Stomach (tissue), 8 donors: ENCODE measurements at regions not wholly inside any gene's neighbourhood (a gene's known extent, or its start where the extent isn't known, plus 50 kb on each side); places are given as distances from the start of the nearest gene placed in this dataset.

Source experiments
- DNase-seq, 2 donors: peaks; one replicate each; pipeline versions ENCODE4 v3.0.0 to v3.0.0-alpha.2; 2013 to 2019
- H3K27ac ChIP-seq, 5 donors: fragments of 200-600 bp in 4 of 5; sonication (generic) in 4 of 5; one replicate each; pipeline ENCODE4 v1.5.1; 2013 to 2019; ENCODE audit warnings: mild to moderate bottlenecking in 1 of 5, moderate library complexity in 1 of 5
- H3K27me3 ChIP-seq, 3 donors: fragments of 200-600 bp; sonication (generic); one replicate each; pipeline ENCODE4 v1.5.1; 2017 to 2019; ENCODE audit warnings: mixed run types in 1 of 3
- H3K36me3 ChIP-seq, 4 donors: fragments of 200-600 bp; sonication (generic); 1 replicate in 3 of 4; 2 replicates in 1 of 4; pipeline ENCODE4 v1.5.1; 2016 to 2019
- H3K4me1 ChIP-seq, 4 donors: fragments of 200-600 bp; sonication (generic); one replicate each; pipeline ENCODE4 v1.5.1; 2016 to 2019
- H3K4me3 ChIP-seq, 4 donors: fragments of 200-600 bp; sonication (generic) in 3 of 4; one replicate each; pipeline ENCODE4 v1.5.1; 2016 to 2019; ENCODE audit warnings: mild to moderate bottlenecking in 1 of 4
- H3K9me3 ChIP-seq, 4 donors: fragments of 200-600 bp; sonication (generic); one replicate each; pipeline ENCODE4 v1.5.1; 2016 to 2019
- EP300 ChIP-seq: sonication (generic); formaldehyde crosslinking; IDR thresholded peaks from one replicate; pipeline ENCODE4 v1.6.1; 2017; ENCODE audit warnings: antibody characterized with exemption
- POLR2A ChIP-seq, 4 donors: fragments of 450-650 bp; IDR thresholded peaks; one replicate each; pipeline ENCODE4 v1.6.1; 2016; ENCODE audit warnings: antibody characterized with exemption in 4 of 4, control low read depth in 2 of 4, mild to moderate bottlenecking in 1 of 4, moderate library complexity in 1 of 4
- POLR2AphosphoS5 ChIP-seq, 3 donors: sonication (generic); formaldehyde crosslinking; IDR thresholded peaks; one replicate each; pipeline ENCODE4 v1.6.1; 2016; ENCODE audit warnings: antibody characterized with exemption in 3 of 3
- WGBS, 5 donors: extraction: QIAGEN DNeasy Blood & Tissue Kit in 3 of 5; methylation state at CpG; one replicate each; pipeline versions ENCODE4 v1.1.5 to v1.1.7; 2013 to 2018; 5-methylcytosine and 5-hydroxymethylcytosine counted together
- intact Hi-C: fragments of 100-400 bp; cut with DNase I; formaldehyde crosslinking; loops from one replicate; pipeline ENCODE4 v1.15.1; 2023; ENCODE audit warnings: low total_unique reads
- TF ChIP-seq, protein P1 (sequence below), 7 experiments: fragments of 450-650 bp in 4 of 7; fragments of 200-600 bp in 3 of 7; sonication (generic) in 3 of 7; IDR thresholded peaks; one replicate each; pipeline ENCODE4 v1.5.1; 2016 to 2019; ENCODE audit warnings: antibody characterized with exemption in 7 of 7, control low read depth in 2 of 7, mild to moderate bottlenecking in 1 of 7
- donor health status: healthy with polysubstance abuse.
- donor health status: Bipolar disorder and iron deficiency.
- donor health status: healthy.

DNA sequence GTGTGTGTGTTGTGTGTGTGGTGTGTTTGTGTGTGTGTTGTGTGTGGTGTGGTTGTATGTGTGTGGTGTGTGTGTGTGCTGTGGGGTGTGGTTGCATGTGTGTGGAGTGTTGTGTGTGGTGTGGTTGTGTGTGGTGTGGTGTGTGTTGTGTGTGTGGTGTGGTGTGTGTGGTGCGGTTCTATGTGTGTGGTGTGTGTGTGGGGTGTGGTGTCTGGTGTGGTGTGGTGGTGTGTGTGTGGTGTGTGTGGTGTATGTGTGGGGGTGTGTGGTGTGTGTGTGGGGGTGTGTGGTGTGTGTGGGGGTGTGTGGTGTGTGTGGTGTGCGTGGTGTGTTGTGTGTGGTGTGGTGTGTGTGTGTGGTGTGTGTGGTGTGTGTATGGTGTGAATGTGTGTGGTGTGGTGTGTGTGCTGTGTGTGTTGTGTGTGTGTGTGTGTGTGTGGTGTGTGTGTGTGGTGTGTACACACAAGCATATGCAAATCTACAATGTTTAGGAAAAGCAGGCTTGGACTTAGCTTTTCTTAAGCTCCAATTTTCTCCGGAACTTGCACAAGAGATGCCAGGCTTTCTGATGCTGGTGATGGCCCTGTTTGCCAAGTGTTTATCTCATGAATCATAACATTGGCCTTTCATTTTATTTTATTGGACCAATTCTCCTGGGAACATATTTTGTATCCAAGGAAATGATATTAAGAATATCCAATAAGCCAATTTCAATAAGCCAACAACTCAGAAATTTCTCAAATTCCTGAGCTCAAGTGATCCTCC lies 148.7 kb downstream of the SPATA18 start:
- H3K4me1 ChIP-seq, result no peaks in the 10 kb centered on the region
- no peaks in the 10 kb centered on the region for H3K9me3 ChIP-seq
- no peaks in the 10 kb centered on the region for H3K36me3 ChIP-seq
- WGBS, 5 donors, result 69 to 97% (median 86%) methylated on average over 3 of the region's 3 CpGs
- no peak overlapping the region for H3K27ac ChIP-seq
- H3K27me3 ChIP-seq, result peaks cover 0 to 5% (median 0%) of the 10 kb centered on the region in 3 donors
- TF ChIP-seq POLR2AphosphoS5 (IDR thresholded peaks at IDR 0.05), result no peak
- no peak for TF ChIP-seq EP300
- TF ChIP-seq, protein P1, sequence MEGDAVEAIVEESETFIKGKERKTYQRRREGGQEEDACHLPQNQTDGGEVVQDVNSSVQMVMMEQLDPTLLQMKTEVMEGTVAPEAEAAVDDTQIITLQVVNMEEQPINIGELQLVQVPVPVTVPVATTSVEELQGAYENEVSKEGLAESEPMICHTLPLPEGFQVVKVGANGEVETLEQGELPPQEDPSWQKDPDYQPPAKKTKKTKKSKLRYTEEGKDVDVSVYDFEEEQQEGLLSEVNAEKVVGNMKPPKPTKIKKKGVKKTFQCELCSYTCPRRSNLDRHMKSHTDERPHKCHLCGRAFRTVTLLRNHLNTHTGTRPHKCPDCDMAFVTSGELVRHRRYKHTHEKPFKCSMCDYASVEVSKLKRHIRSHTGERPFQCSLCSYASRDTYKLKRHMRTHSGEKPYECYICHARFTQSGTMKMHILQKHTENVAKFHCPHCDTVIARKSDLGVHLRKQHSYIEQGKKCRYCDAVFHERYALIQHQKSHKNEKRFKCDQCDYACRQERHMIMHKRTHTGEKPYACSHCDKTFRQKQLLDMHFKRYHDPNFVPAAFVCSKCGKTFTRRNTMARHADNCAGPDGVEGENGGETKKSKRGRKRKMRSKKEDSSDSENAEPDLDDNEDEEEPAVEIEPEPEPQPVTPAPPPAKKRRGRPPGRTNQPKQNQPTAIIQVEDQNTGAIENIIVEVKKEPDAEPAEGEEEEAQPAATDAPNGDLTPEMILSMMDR (IDR thresholded peaks at IDR 0.05), result no peak
- no peak for TF ChIP-seq POLR2A (IDR thresholded peaks at IDR 0.05)
- intact Hi-C loops, result no loop called here
- DNase-seq, result no peak
- no peak overlapping the region for H3K4me3 ChIP-seq

DNA sequence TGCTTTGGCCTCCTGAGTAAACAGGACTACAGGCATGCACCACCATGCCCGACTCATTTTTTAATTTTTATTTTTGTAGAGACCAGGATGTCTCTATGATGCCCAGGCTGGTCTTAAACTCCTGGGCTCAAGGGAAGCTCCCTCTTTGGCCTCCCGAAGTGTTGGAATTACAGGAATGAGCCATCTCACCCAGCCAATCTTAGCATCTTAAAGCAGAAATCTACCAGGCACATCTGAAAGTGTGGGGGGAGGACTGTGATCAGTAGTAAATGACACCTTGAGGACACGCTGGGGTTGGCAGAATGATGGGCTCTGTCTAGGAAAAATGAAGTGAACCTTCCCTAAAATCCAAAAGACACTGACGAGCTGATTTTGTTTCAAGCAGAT lies 149.2 kb downstream of the SPATA18 start:
- Histone ChIP-seq H3K9me3 (no peaks in the 10 kb centered on the region), H3K27ac (no peak overlapping the region), H3K27me3 (no peaks in the 10 kb centered on the region), H3K4me1 (no peaks in the 10 kb centered on the region), H3K4me3 (no peak overlapping the region), H3K36me3 (no peaks in the 10 kb centered on the region)
- 80 to 89% (median 86%) methylated on average over 4 of the region's 4 CpGs for WGBS, 5 donors
- TF ChIP-seq POLR2AphosphoS5 (IDR thresholded peaks at IDR 0.05), result no peak
- no peak for TF ChIP-seq POLR2A (IDR thresholded peaks at IDR 0.05)
- TF ChIP-seq, protein P1 (IDR thresholded peaks at IDR 0.05), result no peak
- TF ChIP-seq EP300, result no peak
- intact Hi-C loops, result no loop called here
- no peak for DNase-seq

DNA sequence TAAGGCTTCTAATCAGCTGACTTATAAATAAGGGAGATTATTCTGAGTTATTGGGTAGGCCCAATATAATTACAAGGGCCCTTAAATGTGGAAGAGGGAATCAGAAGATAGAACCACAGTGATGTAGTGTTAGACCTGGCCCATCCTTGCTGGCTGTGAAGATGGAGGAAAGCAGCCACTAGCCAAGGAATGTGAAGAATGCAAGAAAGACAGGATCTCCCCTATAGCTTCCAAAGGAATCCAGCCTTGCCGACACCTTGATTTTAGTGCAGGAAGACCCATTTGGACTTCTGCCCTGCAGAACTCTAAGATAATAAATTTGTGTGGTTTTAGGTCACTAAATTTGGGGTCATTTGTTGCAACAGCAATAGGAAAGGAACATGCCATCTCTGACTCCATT lies 150.6 kb downstream of the SPATA18 start:
- intact Hi-C loops, result no loop called here
- Histone ChIP-seq H3K4me3 (no peak overlapping the region), H3K27ac (no peak overlapping the region), H3K36me3 (no peaks in the 10 kb centered on the region), H3K9me3 (no peaks in the 10 kb centered on the region), H3K4me1 (no peaks in the 10 kb centered on the region), H3K27me3 (no peaks in the 10 kb centered on the region)
- WGBS, 5 donors, result 62 to 85% (median 67%) methylated on average over 1 of the region's 1 CpG
- DNase-seq, result no peak
- TF ChIP-seq, protein P1 (IDR thresholded peaks at IDR 0.05), result no peak

DNA sequence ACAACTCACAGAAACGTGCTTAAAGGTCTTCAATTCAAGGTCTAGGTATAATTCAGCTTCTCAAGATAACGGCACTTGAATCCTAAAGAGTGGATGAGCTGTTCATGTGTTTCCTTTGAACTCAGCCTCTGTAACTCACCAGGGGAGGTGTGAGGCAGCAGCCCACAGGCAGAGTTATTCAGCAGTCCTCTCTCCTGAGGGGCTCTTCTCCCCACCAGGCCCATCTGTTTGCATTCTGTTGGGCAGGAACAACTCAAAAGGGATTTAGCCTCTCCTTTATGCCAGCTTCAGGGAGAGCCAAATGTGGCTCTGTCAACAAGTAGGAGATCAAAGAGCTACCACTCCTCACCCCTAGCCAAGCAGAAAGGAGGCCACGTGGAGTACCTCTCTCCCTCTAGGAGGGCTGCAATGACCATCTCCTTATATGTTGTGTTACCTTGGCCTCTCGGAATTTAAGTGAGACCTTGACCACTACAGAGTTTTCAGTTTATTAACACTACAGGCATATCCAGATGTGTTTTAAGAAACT lies 151.2 kb downstream of the SPATA18 start:
- H3K9me3 ChIP-seq, result peaks cover 0 to under 1% (median 0%) of the 10 kb centered on the region in 4 donors
- WGBS, 5 donors, result 42 to 56% (median 53%) methylated on average over 4 of the region's 4 CpGs
- no peak for DNase-seq

More for the DNA sequence above, 151.2 kb downstream of the SPATA18 start:
- intact Hi-C loops, result no loop called here
- Histone ChIP-seq H3K27me3 (no peaks in the 10 kb centered on the region), H3K27ac (no peak overlapping the region), H3K4me1 (no peaks in the 10 kb centered on the region), H3K36me3 (no peaks in the 10 kb centered on the region), H3K4me3 (no peak overlapping the region)
- TF ChIP-seq, protein P1 (IDR thresholded peaks at IDR 0.05), result no peak
- TF ChIP-seq POLR2AphosphoS5 (IDR thresholded peaks at IDR 0.05), result no peak
- TF ChIP-seq POLR2A (IDR thresholded peaks at IDR 0.05), result no peak
- TF ChIP-seq EP300, result no peak
